ENCODE measurements at regions not wholly inside any gene's neighbourhood (a gene's known extent, or its start where the extent isn't known, plus 50 kb on each side); places are given as distances from the start of the nearest gene placed in this dataset.

DNA sequence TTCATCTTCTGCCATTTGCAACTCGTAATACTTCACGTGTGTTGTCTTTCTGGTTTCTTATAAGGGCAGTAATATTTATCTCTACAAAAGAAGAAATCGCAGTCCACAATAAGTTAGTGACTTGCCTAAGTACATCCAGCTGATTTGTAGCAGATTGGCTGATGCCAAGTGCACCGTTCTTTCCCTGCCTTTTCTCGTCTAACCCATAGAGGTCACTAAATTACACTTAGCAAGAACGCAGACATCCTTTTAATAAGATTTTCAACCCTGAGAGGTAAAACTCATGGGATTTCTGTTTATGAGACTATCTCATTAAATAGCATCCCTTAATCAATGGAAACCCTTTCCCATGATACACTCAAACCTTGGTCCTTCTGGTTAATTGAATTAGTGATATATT lies 408.6 kb upstream of the ACTRT1 start:
- Histone ChIP-seq H3K4me2 (ENCODE audit: low read length) (no peak overlapping the region), H2AFZ (ENCODE audit: low read length) (no peak overlapping the region), H3K36me3 (ENCODE audit: low read depth, low read length) (no peaks in the 10 kb centered on the region), H3K4me1 (ENCODE audit: insufficient read depth, low read length) (peaks cover 11% of the 10 kb centered on the region; the same call in 1 of the 2 replicates), H3K27ac (ENCODE audit: low read length) (no peak overlapping the region), H3K9me2 (replicated peaks; ENCODE audit: low read length) (no peaks in the 10 kb centered on the region), H3F3A (ENCODE audit: low read length, unreplicated experiment) (no peaks in the 10 kb centered on the region), H4K20me1 (ENCODE audit: low read length) (no peaks in the 10 kb centered on the region), H3K27me3 (ENCODE audit: low read length) (no peaks in the 10 kb centered on the region), H3K4me3 (ENCODE audit: low read length) (no peak overlapping the region), H3K79me2 (ENCODE audit: low read length) (no peaks in the 10 kb centered on the region), H3K9ac (ENCODE audit: low read length) (no peak overlapping the region), H3K9me3 (ENCODE audit: low read length) (no peaks in the 10 kb centered on the region)
- ChIA-PET CTCF (no interaction called here), POLR2A (ENCODE audit: unreplicated experiment) (no interaction called here)
- DNase-seq (peak; percentile 40), ATAC-seq (0 out of 2 replicates have a peak, but pooled peaks have one; percentile 31)
- BruUV-seq (replicated peaks) = no TSS peak
- intact Hi-C loops (cut with micrococcal nuclease) = loop anchor here (1.0 kb wide), 1 partner anchor 210 kb away; no protein-coding TSS in a partner anchor
- TF ChIP-seq, protein P1, sequence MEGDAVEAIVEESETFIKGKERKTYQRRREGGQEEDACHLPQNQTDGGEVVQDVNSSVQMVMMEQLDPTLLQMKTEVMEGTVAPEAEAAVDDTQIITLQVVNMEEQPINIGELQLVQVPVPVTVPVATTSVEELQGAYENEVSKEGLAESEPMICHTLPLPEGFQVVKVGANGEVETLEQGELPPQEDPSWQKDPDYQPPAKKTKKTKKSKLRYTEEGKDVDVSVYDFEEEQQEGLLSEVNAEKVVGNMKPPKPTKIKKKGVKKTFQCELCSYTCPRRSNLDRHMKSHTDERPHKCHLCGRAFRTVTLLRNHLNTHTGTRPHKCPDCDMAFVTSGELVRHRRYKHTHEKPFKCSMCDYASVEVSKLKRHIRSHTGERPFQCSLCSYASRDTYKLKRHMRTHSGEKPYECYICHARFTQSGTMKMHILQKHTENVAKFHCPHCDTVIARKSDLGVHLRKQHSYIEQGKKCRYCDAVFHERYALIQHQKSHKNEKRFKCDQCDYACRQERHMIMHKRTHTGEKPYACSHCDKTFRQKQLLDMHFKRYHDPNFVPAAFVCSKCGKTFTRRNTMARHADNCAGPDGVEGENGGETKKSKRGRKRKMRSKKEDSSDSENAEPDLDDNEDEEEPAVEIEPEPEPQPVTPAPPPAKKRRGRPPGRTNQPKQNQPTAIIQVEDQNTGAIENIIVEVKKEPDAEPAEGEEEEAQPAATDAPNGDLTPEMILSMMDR (conservative IDR thresholded peaks at IDR 0.05; ENCODE audit: low read depth, low read length) = peak; percentile 45
- no peak for TF ChIP-seq EZH2phosphoT487 (IDR thresholded peaks at IDR 0.05; ENCODE audit: borderline replicate concordance, low read length)

DNA sequence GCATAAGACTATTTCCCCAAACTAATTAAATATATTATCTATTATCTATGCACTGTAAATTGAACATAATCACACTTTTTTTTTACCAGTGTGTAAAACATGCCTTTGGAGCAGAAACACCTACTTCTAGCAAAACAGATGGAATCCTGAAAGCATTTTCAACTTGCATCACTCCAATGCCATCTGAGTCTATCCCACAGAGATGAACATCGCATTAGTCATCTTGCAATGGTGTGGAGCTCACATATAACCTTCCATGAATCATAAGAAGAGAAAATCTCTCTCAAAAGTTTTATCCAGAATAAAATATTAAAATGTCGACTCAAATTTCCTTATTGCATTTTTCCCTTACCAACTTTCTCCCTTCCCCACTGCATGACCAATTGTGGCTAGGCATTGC lies 406.7 kb upstream of the ACTRT1 start:
- Histone ChIP-seq H3K4me3 (ENCODE audit: low read length) (no peak overlapping the region), H3K4me1 (ENCODE audit: insufficient read depth, low read length) (peaks cover 8% of the 10 kb centered on the region; the same call in 1 of the 2 replicates), H3K9me3 (ENCODE audit: low read length) (no peaks in the 10 kb centered on the region), H3K27ac (ENCODE audit: low read length) (no peak overlapping the region), H3K4me2 (ENCODE audit: low read length) (no peak overlapping the region), H3F3A (ENCODE audit: low read length, unreplicated experiment) (no peaks in the 10 kb centered on the region), H3K9me2 (replicated peaks; ENCODE audit: low read length) (no peaks in the 10 kb centered on the region), H3K9ac (ENCODE audit: low read length) (no peak overlapping the region), H3K27me3 (ENCODE audit: low read length) (no peaks in the 10 kb centered on the region), H4K20me1 (ENCODE audit: low read length) (no peaks in the 10 kb centered on the region), H2AFZ (ENCODE audit: low read length) (no peak overlapping the region), H3K36me3 (ENCODE audit: low read depth, low read length) (no peaks in the 10 kb centered on the region), H3K79me2 (ENCODE audit: low read length) (no peaks in the 10 kb centered on the region)
- TF ChIP-seq EZH2phosphoT487 (IDR thresholded peaks at IDR 0.05; ENCODE audit: borderline replicate concordance, low read length) (no peak), EZH2 (IDR thresholded peaks at IDR 0.05; ENCODE audit: low read length, unreplicated experiment) (no peak)
- TF ChIP-seq, protein P1 (conservative IDR thresholded peaks at IDR 0.05; ENCODE audit: low read depth, low read length) = no peak
- DNase-seq = peak; percentile 66
- no TSS peak for BruUV-seq (replicated peaks)
- ATAC-seq = peak; percentile 59
- ChIA-PET POLR2A (ENCODE audit: unreplicated experiment) (no interaction called here), CTCF (no interaction called here)
- intact Hi-C loops (cut with micrococcal nuclease) = no loop called here

DNA sequence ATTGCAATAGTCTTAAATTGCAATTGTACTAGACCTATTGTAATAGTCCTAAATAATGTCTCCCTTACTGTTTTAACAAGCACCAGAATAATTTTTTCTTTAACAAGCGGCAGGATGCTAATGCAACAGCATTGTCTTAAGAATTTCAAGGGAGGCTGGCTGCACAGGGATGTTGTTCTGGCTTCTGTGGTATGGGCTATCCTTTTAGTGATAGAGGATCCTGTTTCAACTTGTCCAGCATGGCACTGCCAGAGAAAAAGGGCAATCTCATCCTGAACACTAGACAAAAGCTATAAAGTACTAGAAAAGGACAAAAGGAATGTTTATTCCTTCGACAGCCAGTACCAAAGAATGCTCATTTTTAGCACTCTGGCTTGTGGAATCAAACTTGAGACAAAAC lies 405.5 kb upstream of the ACTRT1 start:
- TF ChIP-seq EZH2phosphoT487 (IDR thresholded peaks at IDR 0.05; ENCODE audit: borderline replicate concordance, low read length) (no peak), EZH2 (IDR thresholded peaks at IDR 0.05; ENCODE audit: low read length, unreplicated experiment) (no peak)
- TF ChIP-seq, protein P1 (conservative IDR thresholded peaks at IDR 0.05; ENCODE audit: low read depth, low read length) = no peak
- DNase-seq (no peak), ATAC-seq (no peak)
- Histone ChIP-seq H2AFZ (ENCODE audit: low read length) (no peak overlapping the region), H3K4me1 (ENCODE audit: insufficient read depth, low read length) (peaks cover 7% of the 10 kb centered on the region; the same call in 1 of the 2 replicates), H3K9ac (ENCODE audit: low read length) (no peak overlapping the region), H3K4me2 (ENCODE audit: low read length) (no peak overlapping the region), H3K79me2 (ENCODE audit: low read length) (no peaks in the 10 kb centered on the region), H3K4me3 (ENCODE audit: low read length) (no peak overlapping the region), H3K27ac (ENCODE audit: low read length) (no peak overlapping the region), H4K20me1 (ENCODE audit: low read length) (no peaks in the 10 kb centered on the region), H3F3A (ENCODE audit: low read length, unreplicated experiment) (no peaks in the 10 kb centered on the region), H3K36me3 (ENCODE audit: low read depth, low read length) (no peaks in the 10 kb centered on the region), H3K9me2 (replicated peaks; ENCODE audit: low read length) (no peaks in the 10 kb centered on the region), H3K27me3 (ENCODE audit: low read length) (no peaks in the 10 kb centered on the region), H3K9me3 (ENCODE audit: low read length) (no peaks in the 10 kb centered on the region)
- CTCF ChIA-PET = no interaction called here
- no TSS peak for BruUV-seq (replicated peaks)
- POLR2A ChIA-PET (ENCODE audit: unreplicated experiment) = no interaction called here
- intact Hi-C loops (cut with micrococcal nuclease) = no loop called here
